SK-N-SH treated with all-trans-retinoic acid at 6 μM for 48 hours (cell line): ENCODE measurements at regions not wholly inside any gene's neighbourhood (a gene's known extent, or its start where the extent isn't known, plus 50 kb on each side); places are given as distances from the start of the nearest gene placed in this dataset.

Experiments used
- ATAC-seq: fragments of 200-7000 bp; cut with Tn5 transposase; 3 replicates; pipeline ENCODE4 v1.9.1; 2020; ENCODE audit warnings: mild to moderate bottlenecking, moderate library complexity
- ARNTL ChIP-seq: fragments of 450-650 bp; formaldehyde crosslinking; IDR thresholded peaks from 2 replicates; pipeline ENCODE4 v1.5.0; 2020; ENCODE audit warnings: low read depth, mild to moderate bottlenecking, moderate library complexity, borderline replicate concordance
- BACH2 ChIP-seq: fragments of 250-450 bp; sonication (Bioruptor Pico); IDR thresholded peaks from 2 replicates; pipeline ENCODE4 v1.9.0; 2021; ENCODE audit warnings: mild to moderate bottlenecking, borderline replicate concordance
- CREB5 ChIP-seq: fragments of 250-450 bp; sonication (Bioruptor Pico); IDR thresholded peaks from 2 replicates; pipeline ENCODE4 v1.5.1; 2020; ENCODE audit warnings: low read depth, mild to moderate bottlenecking, moderate library complexity
- CSDC2 ChIP-seq: fragments of 250-450 bp; sonication (Bioruptor Pico); IDR thresholded peaks from 2 replicates; pipeline ENCODE4 v1.5.0; 2020; ENCODE audit warnings: mild to moderate bottlenecking, moderate library complexity
- ESRRG ChIP-seq: fragments of 250-450 bp; sonication (Bioruptor Pico); IDR thresholded peaks from 2 replicates; pipeline ENCODE4 v1.6.1; 2021; ENCODE audit warnings: mild to moderate bottlenecking
- ISL1 ChIP-seq: fragments of 250-450 bp; sonication (Bioruptor Pico); IDR thresholded peaks from 2 replicates; pipeline ENCODE4 v2.1.2; 2022; ENCODE audit warnings: mild to moderate bottlenecking, moderate library complexity
- OSR1 ChIP-seq: fragments of 250-450 bp; sonication (Bioruptor Pico); IDR thresholded peaks from 2 replicates; pipeline ENCODE4 v1.8.0; 2022; ENCODE audit warnings: moderate library complexity, mild to moderate bottlenecking, inconsistent platforms
- PPARA ChIP-seq: fragments of 250-450 bp; sonication (Bioruptor Pico); IDR thresholded peaks from 2 replicates; pipeline ENCODE4 v1.5.0; 2020; ENCODE audit warnings: mild to moderate bottlenecking, borderline replicate concordance
- RARB ChIP-seq: fragments of 250-450 bp; sonication (Bioruptor Pico); IDR thresholded peaks from 2 replicates; pipeline ENCODE4 v1.8.0; 2021; ENCODE audit warnings: mild to moderate bottlenecking, moderate library complexity
- SNAI2 ChIP-seq: fragments of 250-450 bp; sonication (Bioruptor Pico); IDR thresholded peaks from 2 replicates; pipeline ENCODE4 v1.5.0; 2020; ENCODE audit warnings: mild to moderate bottlenecking, moderate library complexity
- TCF4 ChIP-seq: fragments of 250-450 bp; sonication (Bioruptor Pico); IDR thresholded peaks from 2 replicates; pipeline ENCODE4 v1.8.0; 2021; ENCODE audit warnings: mild to moderate bottlenecking, moderate library complexity, borderline replicate concordance
- TOX ChIP-seq: fragments of 250-450 bp; sonication (Bioruptor Pico); IDR thresholded peaks from 2 replicates; pipeline ENCODE4 v1.8.0; 2021; ENCODE audit warnings: mild to moderate bottlenecking, moderate library complexity, borderline replicate concordance
- ZC3H10 ChIP-seq: fragments of 250-450 bp; sonication (Bioruptor Pico); IDR thresholded peaks from 2 replicates; pipeline ENCODE4 v1.5.1; 2021; ENCODE audit warnings: mild to moderate bottlenecking, moderate library complexity
- ZFP3 ChIP-seq: fragments of 250-450 bp; sonication (Bioruptor Pico); IDR thresholded peaks from 2 replicates; pipeline ENCODE4 v1.5.0; 2020; ENCODE audit warnings: mild to moderate bottlenecking, moderate library complexity
- ZNF565 ChIP-seq: fragments of 450-650 bp; formaldehyde crosslinking; conservative IDR thresholded peaks from 2 replicates; pipeline ENCODE4 v1.5.0; 2020; ENCODE audit warnings: low read depth, mild to moderate bottlenecking, moderate library complexity
- ZNF70 ChIP-seq: fragments of 450-650 bp; formaldehyde crosslinking; IDR thresholded peaks from 2 replicates; pipeline ENCODE4 v1.5.0; 2020; ENCODE audit warnings: mild to moderate bottlenecking, moderate library complexity
- ZNF8 ChIP-seq: fragments of 450-650 bp; formaldehyde crosslinking; IDR thresholded peaks from 2 replicates; pipeline ENCODE4 v1.5.0; 2020; ENCODE audit warnings: mild to moderate bottlenecking, moderate library complexity
- TF ChIP-seq, protein P1 (sequence below): fragments of 250-450 bp; sonication (Bioruptor Pico); IDR thresholded peaks from 2 replicates; pipeline ENCODE4 v1.8.0; 2020; ENCODE audit warnings: mild to moderate bottlenecking, moderate library complexity, borderline replicate concordance
- TF ChIP-seq, protein P2 (sequence below): fragments of 250-450 bp; sonication (Bioruptor Pico); IDR thresholded peaks from 2 replicates; pipeline ENCODE4 v1.8.0; 2021; ENCODE audit warnings: low read depth, mild to moderate bottlenecking, moderate library complexity, borderline replicate concordance
- TF ChIP-seq, protein P3 (sequence below): fragments of 250-450 bp; sonication (Bioruptor Pico); IDR thresholded peaks from 2 replicates; pipeline ENCODE4 v1.5.1; 2021; ENCODE audit warnings: mild to moderate bottlenecking, moderate library complexity

DNA sequence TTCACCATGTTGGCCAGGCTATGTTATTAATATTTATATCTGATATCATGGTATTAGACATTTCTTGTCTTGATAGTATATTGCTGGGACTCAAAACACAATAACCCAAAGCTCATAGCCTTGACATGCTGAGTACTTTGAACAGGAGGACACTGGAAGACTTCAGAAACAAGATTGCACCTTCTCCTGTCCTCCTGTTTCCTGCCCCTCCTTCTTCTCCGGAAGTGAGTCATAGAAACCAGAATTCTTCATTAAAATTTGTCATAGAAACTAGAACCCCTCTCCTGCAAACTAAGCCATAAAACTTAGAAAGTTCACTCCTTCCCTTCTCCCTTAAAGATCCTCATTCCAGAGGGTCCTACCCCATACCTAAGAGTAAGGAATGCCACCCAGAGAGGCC lies 400.2 kb downstream of the SLITRK5 start (continued):
- TF ChIP-seq, protein P1, sequence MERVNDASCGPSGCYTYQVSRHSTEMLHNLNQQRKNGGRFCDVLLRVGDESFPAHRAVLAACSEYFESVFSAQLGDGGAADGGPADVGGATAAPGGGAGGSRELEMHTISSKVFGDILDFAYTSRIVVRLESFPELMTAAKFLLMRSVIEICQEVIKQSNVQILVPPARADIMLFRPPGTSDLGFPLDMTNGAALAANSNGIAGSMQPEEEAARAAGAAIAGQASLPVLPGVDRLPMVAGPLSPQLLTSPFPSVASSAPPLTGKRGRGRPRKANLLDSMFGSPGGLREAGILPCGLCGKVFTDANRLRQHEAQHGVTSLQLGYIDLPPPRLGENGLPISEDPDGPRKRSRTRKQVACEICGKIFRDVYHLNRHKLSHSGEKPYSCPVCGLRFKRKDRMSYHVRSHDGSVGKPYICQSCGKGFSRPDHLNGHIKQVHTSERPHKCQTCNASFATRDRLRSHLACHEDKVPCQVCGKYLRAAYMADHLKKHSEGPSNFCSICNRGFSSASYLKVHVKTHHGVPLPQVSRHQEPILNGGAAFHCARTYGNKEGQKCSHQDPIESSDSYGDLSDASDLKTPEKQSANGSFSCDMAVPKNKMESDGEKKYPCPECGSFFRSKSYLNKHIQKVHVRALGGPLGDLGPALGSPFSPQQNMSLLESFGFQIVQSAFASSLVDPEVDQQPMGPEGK (CRISPR knock-in tag): no peak
- TF ChIP-seq OSR1 (CRISPR knock-in tag) (no peak), RARB (no peak), ZNF70 (CRISPR knock-in tag) (no peak), ZC3H10 (CRISPR knock-in tag) (no peak)
- TF ChIP-seq, protein P2, sequence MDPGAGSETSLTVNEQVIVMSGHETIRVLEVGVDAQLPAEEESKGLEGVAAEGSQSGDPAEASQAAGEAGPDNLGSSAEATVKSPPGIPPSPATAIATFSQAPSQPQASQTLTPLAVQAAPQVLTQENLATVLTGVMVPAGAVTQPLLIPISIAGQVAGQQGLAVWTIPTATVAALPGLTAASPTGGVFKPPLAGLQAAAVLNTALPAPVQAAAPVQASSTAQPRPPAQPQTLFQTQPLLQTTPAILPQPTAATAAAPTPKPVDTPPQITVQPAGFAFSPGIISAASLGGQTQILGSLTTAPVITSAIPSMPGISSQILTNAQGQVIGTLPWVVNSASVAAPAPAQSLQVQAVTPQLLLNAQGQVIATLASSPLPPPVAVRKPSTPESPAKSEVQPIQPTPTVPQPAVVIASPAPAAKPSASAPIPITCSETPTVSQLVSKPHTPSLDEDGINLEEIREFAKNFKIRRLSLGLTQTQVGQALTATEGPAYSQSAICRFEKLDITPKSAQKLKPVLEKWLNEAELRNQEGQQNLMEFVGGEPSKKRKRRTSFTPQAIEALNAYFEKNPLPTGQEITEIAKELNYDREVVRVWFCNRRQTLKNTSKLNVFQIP (CRISPR knock-in tag): no peak

DNA sequence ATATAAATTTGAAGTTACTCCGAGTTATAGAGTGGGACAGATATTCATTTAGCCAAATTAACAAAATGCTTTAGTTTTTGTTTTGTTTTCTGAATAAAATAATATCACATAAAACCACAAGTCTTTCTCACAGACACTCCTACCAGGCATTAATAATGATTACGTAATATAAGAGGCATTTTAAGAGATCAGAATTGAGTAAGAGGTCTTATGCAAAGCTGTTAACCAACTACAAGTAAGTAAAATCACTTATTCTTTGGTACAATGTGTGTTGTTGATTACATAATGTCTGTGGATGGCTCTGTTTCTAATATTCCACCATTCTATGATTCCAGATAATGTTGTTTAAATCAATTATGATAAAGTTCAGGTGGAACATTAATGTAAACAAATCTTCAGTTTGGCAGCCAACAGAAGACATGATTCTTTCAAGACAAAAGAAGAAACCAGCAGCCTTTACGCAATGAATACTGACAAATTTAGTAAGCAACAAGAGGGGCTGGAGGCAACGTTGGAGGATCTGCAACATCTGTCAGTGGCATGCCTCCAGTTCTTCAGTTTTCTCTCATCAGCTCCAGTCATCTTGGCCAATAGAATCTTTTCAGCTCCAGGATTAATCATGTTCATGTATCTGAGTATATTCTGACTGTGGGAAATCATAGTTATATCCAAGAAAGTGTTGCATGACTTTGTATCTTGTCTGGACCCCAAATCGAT lies 403.8 kb downstream of the SLITRK5 start:
- no peak for ATAC-seq
- TF ChIP-seq SNAI2 (no peak), OSR1 (CRISPR knock-in tag) (no peak), ZC3H10 (CRISPR knock-in tag) (no peak), ZFP3 (CRISPR knock-in tag) (no peak), CSDC2 (CRISPR knock-in tag) (no peak), ISL1 (no peak), CREB5 (CRISPR knock-in tag) (no peak), ARNTL (CRISPR knock-in tag) (no peak), BACH2 (CRISPR knock-in tag) (no peak), ZNF565 (CRISPR knock-in tag) (no peak)

- no peak for ATAC-seq
- no peak for TF ChIP-seq RARB
- no peak for TF ChIP-seq ZNF70 (CRISPR knock-in tag)
- TF ChIP-seq CSDC2 (CRISPR knock-in tag): no peak
- TF ChIP-seq SNAI2: no peak
- no peak for TF ChIP-seq ZNF8 (CRISPR knock-in tag)
- no peak for TF ChIP-seq TCF4 (CRISPR knock-in tag)
- no peak for TF ChIP-seq OSR1 (CRISPR knock-in tag)
- TF ChIP-seq PPARA (CRISPR knock-in tag): no peak
- TF ChIP-seq, protein P1 (CRISPR knock-in tag): no peak
- no peak for TF ChIP-seq BACH2 (CRISPR knock-in tag)
- TF ChIP-seq CREB5 (CRISPR knock-in tag): no peak
- no peak for TF ChIP-seq ARNTL (CRISPR knock-in tag)
- TF ChIP-seq, protein P3, sequence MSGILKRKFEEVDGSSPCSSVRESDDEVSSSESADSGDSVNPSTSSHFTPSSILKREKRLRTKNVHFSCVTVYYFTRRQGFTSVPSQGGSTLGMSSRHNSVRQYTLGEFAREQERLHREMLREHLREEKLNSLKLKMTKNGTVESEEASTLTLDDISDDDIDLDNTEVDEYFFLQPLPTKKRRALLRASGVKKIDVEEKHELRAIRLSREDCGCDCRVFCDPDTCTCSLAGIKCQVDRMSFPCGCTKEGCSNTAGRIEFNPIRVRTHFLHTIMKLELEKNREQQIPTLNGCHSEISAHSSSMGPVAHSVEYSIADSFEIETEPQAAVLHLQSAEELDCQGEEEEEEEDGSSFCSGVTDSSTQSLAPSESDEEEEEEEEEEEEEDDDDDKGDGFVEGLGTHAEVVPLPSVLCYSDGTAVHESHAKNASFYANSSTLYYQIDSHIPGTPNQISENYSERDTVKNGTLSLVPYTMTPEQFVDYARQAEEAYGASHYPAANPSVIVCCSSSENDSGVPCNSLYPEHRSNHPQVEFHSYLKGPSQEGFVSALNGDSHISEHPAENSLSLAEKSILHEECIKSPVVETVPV (CRISPR knock-in tag): no peak
- no peak for TF ChIP-seq ESRRG (CRISPR knock-in tag)
- TF ChIP-seq ISL1: no peak
- TF ChIP-seq TOX (CRISPR knock-in tag): no peak
- no peak for TF ChIP-seq ZC3H10 (CRISPR knock-in tag)
These were observed 413.9 kb downstream of the SLITRK5 start for GRCh38 chr13:88085036-88085435.
